HUES64 (cell line): ENCODE measurements at regions not wholly inside any gene's neighbourhood (a gene's known extent, or its start where the extent isn't known, plus 50 kb on each side); places are given as distances from the start of the nearest gene placed in this dataset.
"Not testable (repeated sequence)": the region's sequence is repeated elsewhere in the genome, so short reads cannot be mapped to it uniquely, and the experiment has no call there.

Experiments
- H3K27ac ChIP-seq: 2 replicates; pipeline ENCODE4 v1.7.0; 2013; ENCODE audit warnings: low read depth, low read length, inconsistent platforms
- H3K27me3 ChIP-seq: 2 replicates; pipeline ENCODE4 v1.6.1; 2013; ENCODE audit warnings: mild to moderate bottlenecking, low read length; ENCODE audit not compliant: insufficient read depth
- H3K36me3 ChIP-seq: 2 replicates; pipeline ENCODE4 v1.6.1; 2013; ENCODE audit warnings: mild to moderate bottlenecking, low read length; ENCODE audit not compliant: insufficient read depth
- H3K4me1 ChIP-seq: 2 replicates; pipeline ENCODE4 v1.6.1; 2013; ENCODE audit warnings: mild to moderate bottlenecking, low read length, moderate library complexity; ENCODE audit not compliant: insufficient read depth
- H3K4me3 ChIP-seq: 2 replicates; pipeline ENCODE4 v1.5.1; 2013; ENCODE audit warnings: mild to moderate bottlenecking, low read length, moderate library complexity
- H3K9ac ChIP-seq: 2 replicates; pipeline ENCODE4 v1.6.1; 2013; ENCODE audit warnings: mild to moderate bottlenecking, low read depth, low read length
- H3K9me3 ChIP-seq: 2 replicates; pipeline ENCODE4 v1.6.1; 2013; ENCODE audit warnings: low read depth, low read length; ENCODE audit not compliant: insufficient read depth
- WGBS: fragments of 150-250, 120-280 bp; methylation state at CpG from one replicate; pipeline ENCODE4 v1.1.7; 2013; ENCODE audit warnings: missing lambda C conversion rate; 5-methylcytosine and 5-hydroxymethylcytosine counted together

GRCh38 chr1:81252471-81253151 lies 548.1 kb upstream of the ADGRL2 start:
- Histone ChIP-seq H3K4me1 (peaks cover 44% of the 10 kb centered on the region), H3K4me3 (no peak overlapping the region), H3K27ac (peak overlapping the region; percentile 85), H3K27me3 (no peaks in the 10 kb centered on the region), H3K9me3 (no peaks in the 10 kb centered on the region), H3K36me3 (peaks cover 10% of the 10 kb centered on the region; the same call in 1 of the 2 replicates), H3K9ac (peak overlapping the region; percentile 3; the same call in 1 of the 2 replicates)

GRCh38 chr1:81250825-81251224 lies 549.9 kb upstream of the ADGRL2 start:
- H3K4me1 ChIP-seq = peaks cover 44% of the 10 kb centered on the region
- H3K27ac ChIP-seq = peak overlapping the region; percentile 93
- peak overlapping the region; percentile 25 for H3K4me3 ChIP-seq
- peak overlapping the region; percentile 69 for H3K9ac ChIP-seq
- 3% methylated on average over 4 of the region's 5 CpGs for WGBS
- H3K36me3 ChIP-seq = peaks cover 10% of the 10 kb centered on the region; the same call in 1 of the 2 replicates
- H3K27me3 ChIP-seq, H3K9me3 ChIP-seq: not testable (repeated sequence)

- not testable (repeated sequence) for H3K36me3 ChIP-seq, H3K27me3 ChIP-seq, H3K9me3 ChIP-seq
- WGBS = 40% methylated on average over 5 of the region's 6 CpGs
- Histone ChIP-seq H3K4me1 (peaks cover 27% of the 10 kb centered on the region), H3K27ac (peak overlapping the region; percentile 80; the same call in 1 of the 2 replicates), H3K4me3 (peak overlapping the region; percentile 59), H3K9ac (peak overlapping the region; percentile 76)
These were observed 555.5 kb upstream of the ADGRL2 start for GRCh38 chr1:81245084-81245715.

GRCh38 chr1:81244612-81245011 lies 556.1 kb upstream of the ADGRL2 start:
- Histone ChIP-seq H3K27ac (peak overlapping the region; percentile 33; the same call in 1 of the 2 replicates), H3K4me1 (peaks cover 33% of the 10 kb centered on the region)
- H3K4me3 ChIP-seq, H3K27me3 ChIP-seq, H3K9me3 ChIP-seq, H3K36me3 ChIP-seq, H3K9ac ChIP-seq: not testable (repeated sequence)
- 89% methylated on average over 3 of the region's 3 CpGs for WGBS

GRCh38 chr1:81242103-81242502 lies 558.6 kb upstream of the ADGRL2 start:
- Histone ChIP-seq H3K27me3 (no peaks in the 10 kb centered on the region), H3K36me3 (no peaks in the 10 kb centered on the region), H3K27ac (no peak overlapping the region), H3K4me1 (peaks cover 58% of the 10 kb centered on the region), H3K9ac (no peak overlapping the region), H3K9me3 (peaks cover 5% of the 10 kb centered on the region; the same call in 1 of the 2 replicates), H3K4me3 (no peak overlapping the region)
- 82% methylated on average over 2 of the region's 2 CpGs for WGBS

GRCh38 chr1:81238129-81238528 lies 562.6 kb upstream of the ADGRL2 start:
- peaks cover 61% of the 10 kb centered on the region for H3K4me1 ChIP-seq
- no peaks in the 10 kb centered on the region for H3K36me3 ChIP-seq
- peak overlapping the region; percentile 36 for H3K4me3 ChIP-seq
- peak overlapping the region; percentile 17 for H3K9ac ChIP-seq
- no peaks in the 10 kb centered on the region for H3K27me3 ChIP-seq
- 31% methylated on average over 3 of the region's 3 CpGs for WGBS
- peak overlapping the region; percentile 68 for H3K27ac ChIP-seq
- no peaks in the 10 kb centered on the region for H3K9me3 ChIP-seq

- Histone ChIP-seq H3K9ac (peak overlapping the region; percentile 17), H3K4me3 (peak overlapping the region; percentile 36)
These were observed 563.2 kb upstream of the ADGRL2 start for GRCh38 chr1:81237473-81238089.

GRCh38 chr1:81234237-81234636 lies 566.5 kb upstream of the ADGRL2 start:
- Histone ChIP-seq H3K9ac (no peak overlapping the region), H3K4me1 (peaks cover 48% of the 10 kb centered on the region), H3K27me3 (no peaks in the 10 kb centered on the region), H3K4me3 (no peak overlapping the region), H3K27ac (no peak overlapping the region), H3K9me3 (no peaks in the 10 kb centered on the region), H3K36me3 (no peaks in the 10 kb centered on the region)
- 92% methylated on average over 3 of the region's 3 CpGs for WGBS

More at GRCh38 chr1:81237473-81238089, 563.2 kb upstream of the ADGRL2 start:
- H3K9me3 ChIP-seq = no peaks in the 10 kb centered on the region
- WGBS = 51% methylated on average over 7 of the region's 8 CpGs
- H3K4me1 ChIP-seq = peaks cover 62% of the 10 kb centered on the region
- H3K27ac ChIP-seq = peak overlapping the region; percentile 68
- no peaks in the 10 kb centered on the region for H3K27me3 ChIP-seq
- H3K36me3 ChIP-seq = no peaks in the 10 kb centered on the region

- Histone ChIP-seq H3K36me3 (no peaks in the 10 kb centered on the region), H3K27ac (no peak overlapping the region), H3K4me1 (peaks cover 42% of the 10 kb centered on the region), H3K27me3 (no peaks in the 10 kb centered on the region), H3K4me3 (no peak overlapping the region), H3K9ac (no peak overlapping the region), H3K9me3 (no peaks in the 10 kb centered on the region)
- WGBS = 88% methylated on average over 1 of the region's 1 CpG
These were observed 567.1 kb upstream of the ADGRL2 start for GRCh38 chr1:81233591-81233990.

- H3K27ac ChIP-seq = no peak overlapping the region
- peaks cover 30% of the 10 kb centered on the region for H3K4me1 ChIP-seq
- no peak overlapping the region for H3K4me3 ChIP-seq
- no peaks in the 10 kb centered on the region for H3K36me3 ChIP-seq
- H3K27me3 ChIP-seq = no peaks in the 10 kb centered on the region
- H3K9ac ChIP-seq = no peak overlapping the region
- 94% methylated on average over 5 of the region's 5 CpGs for WGBS
- H3K9me3 ChIP-seq = no peaks in the 10 kb centered on the region
These were observed 568.3 kb upstream of the ADGRL2 start for GRCh38 chr1:81232420-81232819.

GRCh38 chr1:81231729-81232038 lies 569.0 kb upstream of the ADGRL2 start:
- peaks cover 24% of the 10 kb centered on the region for H3K4me1 ChIP-seq
- H3K4me3 ChIP-seq = no peak overlapping the region
- H3K27ac ChIP-seq = no peak overlapping the region
- no peak overlapping the region for H3K9ac ChIP-seq
- H3K36me3 ChIP-seq = no peaks in the 10 kb centered on the region
- H3K27me3 ChIP-seq = no peaks in the 10 kb centered on the region
- no peaks in the 10 kb centered on the region for H3K9me3 ChIP-seq
- WGBS = 83% methylated on average over 1 of the region's 1 CpG
